NCI-H526 treated with DMSO at 0.1 percent for 48 hours (cell line): ENCODE measurements at regions not wholly inside any gene's neighbourhood (a gene's known extent, or its start where the extent isn't known, plus 50 kb on each side); places are given as distances from the start of the nearest gene placed in this dataset.
"Not testable (repeated sequence)": the region's sequence is repeated elsewhere in the genome, so short reads cannot be mapped to it uniquely, and the experiment has no call there.

Experiments used
- DNase-seq: peaks from one replicate; lab custom pipeline; 2025; lab: John Stamatoyannopoulos, UW

GRCh38 chr9:80520231-80520630 lies 948.5 kb downstream of the TLE4 start:
- no peak for DNase-seq

DNA sequence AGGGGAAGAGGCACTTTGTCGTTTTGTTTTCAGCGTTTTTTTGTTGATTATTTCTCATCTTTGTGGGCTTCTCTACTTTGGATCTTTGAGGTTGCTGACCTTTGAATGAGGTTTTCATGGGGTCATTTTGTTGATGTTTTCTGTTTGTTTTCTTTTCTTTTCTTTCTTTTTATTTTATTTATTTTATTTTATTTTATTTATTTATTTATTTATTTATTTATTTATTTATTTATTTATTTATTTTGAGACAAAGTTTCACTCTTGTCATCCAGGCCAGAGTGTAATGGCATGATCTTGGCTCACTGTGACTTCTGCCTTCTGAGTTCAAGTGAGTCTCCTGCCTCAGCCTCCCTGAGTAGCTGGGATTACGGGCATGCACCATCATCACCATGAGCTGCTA lies 946.7 kb downstream of the TLE4 start:
- DNase-seq = no peak

GRCh38 chr9:80516679-80517078 lies 944.9 kb downstream of the TLE4 start:
- no peak for DNase-seq

DNA sequence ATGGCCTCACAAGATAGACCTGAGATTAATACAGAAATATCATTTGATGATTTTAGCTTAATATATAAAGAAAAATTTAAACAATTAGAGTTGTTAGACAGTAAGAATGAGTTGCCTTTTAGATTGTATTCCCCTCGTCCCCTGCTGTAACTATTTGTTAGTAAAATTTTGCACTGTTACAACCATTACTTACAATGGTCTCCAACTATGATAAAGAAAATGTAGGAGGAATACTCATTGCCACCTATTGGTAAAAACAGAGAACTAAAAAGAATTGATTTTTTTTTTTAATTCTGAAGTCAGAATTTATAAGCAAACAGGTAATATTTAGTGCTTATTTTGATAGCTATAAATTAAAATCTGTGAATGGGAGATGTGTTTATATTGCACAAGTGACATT lies 937.6 kb downstream of the TLE4 start:
- DNase-seq = peak; percentile 5

DNA sequence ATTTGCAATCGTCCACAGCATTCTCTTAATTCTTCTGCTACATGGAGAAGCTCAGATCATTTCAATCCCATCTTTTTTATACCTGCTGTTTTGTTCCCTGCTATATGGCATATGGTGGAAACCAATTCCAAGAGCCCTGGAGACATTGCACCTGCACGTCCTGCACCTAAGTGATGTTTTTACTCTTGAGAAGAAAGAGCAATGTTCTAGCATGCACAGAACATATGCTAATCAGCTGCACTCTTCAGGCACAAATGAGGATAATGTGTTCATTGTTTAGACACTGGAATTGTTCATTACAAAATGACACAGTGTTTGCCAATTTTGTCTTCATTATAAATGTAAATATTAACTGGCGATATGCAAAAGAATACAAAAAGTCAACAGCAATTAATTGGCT lies 935.8 kb downstream of the TLE4 start:
- no peak for DNase-seq

DNA sequence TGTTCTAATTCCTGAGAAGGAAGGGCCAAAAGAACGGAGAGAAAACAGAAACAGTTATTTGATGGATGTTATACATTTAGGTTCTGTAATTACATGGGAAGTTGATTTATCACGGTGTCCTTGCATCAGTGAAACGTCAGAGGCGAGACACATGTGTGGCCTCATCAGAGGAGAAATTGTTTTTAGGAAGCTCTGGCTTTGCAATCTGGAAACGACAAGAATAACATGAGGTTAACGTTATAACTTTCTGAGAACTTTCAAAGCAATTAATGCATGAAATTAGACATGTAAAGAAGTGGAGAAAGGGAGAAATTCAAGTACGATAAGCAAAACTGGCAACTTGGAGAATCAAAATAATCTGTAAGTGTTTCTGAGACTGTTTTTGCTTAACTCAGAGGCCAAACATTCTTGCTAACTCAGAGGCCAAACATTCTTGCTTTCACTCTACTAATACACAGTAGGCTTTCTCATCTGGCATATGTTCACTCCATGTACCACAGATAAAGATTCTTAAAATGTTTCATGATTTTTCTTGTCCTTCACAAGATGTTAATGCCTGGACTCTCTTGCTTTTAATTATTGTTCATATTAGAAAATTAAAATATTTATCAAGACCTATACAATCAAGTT lies 933.0 kb downstream of the TLE4 start:
- DNase-seq = no peak

DNA sequence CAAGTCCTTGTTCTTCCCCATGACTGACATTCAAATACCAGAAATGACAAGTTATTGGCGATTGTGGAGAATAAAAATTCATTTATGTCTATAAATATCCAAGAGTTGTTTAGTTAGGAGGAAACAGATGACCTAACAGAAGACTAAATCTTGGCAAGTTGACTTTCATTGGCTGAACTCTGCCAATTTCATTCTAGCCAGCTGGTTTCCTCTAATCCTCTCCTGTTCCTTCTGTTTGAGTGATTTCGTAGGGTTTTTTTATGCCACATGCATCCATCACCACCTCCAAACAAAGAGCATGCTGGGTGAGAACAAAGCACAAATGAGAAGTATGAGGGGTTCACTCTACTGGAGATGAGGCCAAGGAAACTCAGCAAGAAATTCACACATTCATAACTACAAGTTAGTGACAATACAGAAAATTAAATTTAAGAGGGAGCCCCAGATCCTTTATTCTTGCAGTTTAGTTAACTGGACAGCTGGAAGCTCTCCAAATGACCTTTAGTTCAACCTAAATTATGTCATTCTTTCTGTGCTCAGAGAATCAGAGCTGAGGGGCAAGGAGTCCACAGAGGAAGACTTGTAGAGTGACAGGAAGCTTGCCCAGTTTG lies 932.0 kb downstream of the TLE4 start:
- no peak for DNase-seq

DNA sequence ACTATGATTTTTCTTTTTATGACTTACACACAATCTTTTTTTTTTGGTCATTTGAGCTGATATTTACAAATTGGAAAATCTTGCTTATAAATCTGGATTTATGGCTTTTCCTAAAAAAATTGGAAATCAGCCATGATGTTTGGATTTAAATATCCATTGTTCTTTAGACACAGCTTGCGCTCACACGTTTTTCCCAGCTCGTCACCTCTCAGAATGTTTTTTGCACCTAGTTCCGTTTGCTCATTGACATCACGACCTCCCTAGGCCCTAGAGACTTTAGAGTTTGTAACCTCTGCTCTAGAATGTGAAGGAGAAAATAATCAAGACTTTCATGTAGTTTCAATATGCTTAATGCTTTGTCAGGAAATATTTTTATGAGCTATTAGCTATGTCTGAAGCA lies 930.5 kb downstream of the TLE4 start:
- DNase-seq = no peak

DNA sequence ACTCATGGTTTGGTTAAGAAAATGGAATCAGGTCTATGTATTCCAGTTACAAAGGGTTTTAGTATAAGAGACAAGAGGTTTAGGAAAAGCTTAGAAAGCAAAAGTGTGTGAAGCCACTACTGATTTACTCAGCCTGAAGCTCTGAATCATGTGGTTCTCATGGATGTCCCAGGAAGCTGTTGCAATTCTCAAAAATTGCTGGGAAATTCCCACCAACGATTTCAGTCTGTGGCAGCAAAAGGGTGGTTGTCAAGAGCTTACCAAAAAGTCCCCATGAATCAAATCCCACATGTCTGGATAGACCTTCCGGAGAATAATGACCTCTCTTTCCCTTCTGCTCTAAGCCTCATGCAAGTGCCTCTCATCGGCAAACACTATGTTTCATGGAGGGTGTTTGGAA lies 929.9 kb downstream of the TLE4 start:
- no peak for DNase-seq

DNA sequence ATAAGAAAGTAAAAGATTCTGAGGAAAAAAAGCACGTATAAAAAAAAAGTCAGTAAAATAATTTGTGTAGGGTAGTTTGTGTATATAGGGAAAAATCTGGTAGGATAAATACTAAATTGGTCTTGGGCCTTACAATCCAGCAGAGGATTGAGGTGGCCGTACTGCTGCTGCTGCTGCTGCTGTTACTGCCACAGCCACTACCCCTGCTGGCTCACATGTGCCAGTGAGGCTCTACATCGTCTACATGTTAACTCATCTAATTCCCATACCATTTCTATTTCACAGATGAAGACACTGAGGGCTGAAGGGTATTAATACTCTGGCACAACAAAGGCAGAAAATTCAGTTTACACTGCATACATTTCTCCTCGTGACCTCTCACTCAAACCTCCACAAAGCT lies 928.5 kb downstream of the TLE4 start:
- no peak for DNase-seq

DNA sequence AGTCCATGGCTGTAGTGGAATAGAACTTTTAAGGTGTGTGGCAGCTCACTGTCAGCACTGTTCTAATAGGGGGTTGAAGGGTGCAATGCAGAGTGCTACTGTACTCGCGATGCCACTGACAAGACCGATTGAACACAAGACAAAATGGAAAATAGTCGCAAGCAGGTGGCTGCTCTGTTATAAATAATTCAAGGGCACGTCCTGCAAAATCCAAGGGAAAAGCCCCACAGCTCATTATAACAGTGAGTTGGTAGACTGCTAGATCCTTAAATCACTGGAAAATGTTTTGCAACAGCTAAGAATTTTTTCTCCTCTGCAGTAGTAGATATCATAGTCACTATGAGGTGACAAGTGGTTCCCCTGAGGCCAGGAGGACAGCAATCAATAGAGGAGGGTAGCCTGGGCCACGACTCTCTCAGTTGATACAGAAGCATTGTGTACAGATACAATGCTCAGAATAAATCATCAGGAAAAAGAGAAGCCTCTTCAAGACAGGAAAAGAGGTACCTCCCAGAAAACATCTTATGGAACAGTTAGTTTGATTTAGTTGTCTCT lies 926.3 kb downstream of the TLE4 start:
- DNase-seq = no peak

DNA sequence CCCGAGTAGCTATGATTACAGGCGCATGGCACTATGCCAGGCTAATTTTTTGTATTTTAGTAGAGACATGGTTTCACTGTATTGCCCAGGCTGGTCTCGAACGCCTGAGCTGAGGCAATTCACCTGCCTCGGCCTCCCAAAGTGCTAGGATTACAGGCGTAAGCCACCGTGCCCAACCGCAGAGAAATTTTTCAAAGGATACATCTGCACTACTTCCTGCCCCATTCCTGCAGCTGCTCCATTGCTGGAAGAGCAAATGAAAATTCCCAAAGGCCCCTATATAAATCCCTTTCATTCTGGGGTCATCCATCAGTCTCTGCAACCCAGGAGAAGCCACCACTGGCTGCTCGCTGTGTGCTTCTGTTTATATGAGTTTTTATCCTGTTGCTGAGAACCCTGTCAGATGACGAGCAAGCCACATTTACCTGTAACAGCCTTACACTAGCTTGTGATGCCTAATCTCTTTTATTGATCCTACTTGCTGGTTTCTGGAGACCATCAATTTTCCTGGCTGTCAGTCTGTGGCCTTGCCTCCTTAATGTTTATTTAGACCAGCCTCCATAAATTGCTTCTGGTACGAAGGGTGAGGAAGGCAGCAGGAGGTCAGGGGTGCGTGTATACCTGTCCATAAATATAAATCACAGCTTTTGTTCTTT lies 925.3 kb downstream of the TLE4 start:
- no peak for DNase-seq

DNA sequence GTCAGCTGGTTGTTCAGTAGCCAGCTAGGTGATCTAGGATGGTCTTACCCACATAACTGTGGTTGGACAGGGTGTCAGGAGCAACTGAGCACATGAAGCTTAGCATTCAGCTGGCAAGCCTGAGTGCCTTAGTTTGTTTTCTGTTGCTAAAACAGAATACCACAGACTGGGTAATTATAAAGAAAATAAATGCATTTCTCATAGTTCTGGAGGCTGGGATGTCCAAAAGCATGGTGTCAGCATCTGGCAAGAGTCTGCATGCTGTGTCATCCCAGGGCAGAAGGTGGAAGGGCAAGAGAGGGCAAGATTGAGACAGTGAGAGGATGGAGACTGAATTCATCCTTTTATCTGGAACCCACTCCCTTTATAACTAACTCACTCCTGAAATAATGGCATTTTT lies 921.5 kb downstream of the TLE4 start:
- no peak for DNase-seq

DNA sequence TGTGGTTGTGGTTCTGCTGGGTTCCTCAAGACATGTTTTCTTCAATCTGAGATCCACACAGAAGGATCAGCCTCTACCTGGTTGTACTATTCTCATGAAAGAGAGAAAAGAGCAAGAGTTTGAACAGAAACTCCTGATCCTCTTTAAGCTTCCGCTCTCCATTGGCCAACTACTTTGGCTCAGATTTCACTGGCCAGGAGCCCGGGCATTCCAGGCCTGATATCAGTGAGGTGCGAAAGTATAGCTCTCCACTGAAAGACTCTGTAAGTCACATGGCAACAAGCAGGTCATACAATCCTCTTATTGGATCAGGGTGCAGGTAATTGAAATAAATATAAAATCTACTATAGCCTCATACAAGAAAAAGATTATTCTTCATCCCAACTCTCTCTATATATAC lies 920.5 kb downstream of the TLE4 start:
- no peak for DNase-seq

- DNase-seq = no peak
Observed at GRCh38 chr9:80491086-80491696, 919.4 kb downstream of the TLE4 start.

DNA sequence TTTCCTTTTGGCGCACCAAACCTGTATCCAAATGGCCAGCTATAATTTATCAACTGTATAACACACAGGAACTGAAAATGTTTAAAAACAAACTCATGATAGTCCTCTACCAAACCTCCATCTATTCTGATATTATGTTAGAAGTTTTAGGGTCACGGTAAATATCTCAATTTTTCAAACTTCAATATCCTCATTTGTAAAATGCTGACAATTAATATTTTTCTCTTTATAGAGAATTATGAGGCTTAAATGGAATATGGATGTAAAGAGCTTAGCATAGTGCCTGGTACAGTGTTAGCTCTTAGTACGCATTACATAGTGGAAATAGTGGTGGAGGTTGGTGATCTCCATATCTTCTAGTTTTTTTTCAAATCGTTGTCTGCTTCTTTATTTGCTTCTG lies 917.6 kb downstream of the TLE4 start:
- no peak for DNase-seq

- no peak for DNase-seq
Observed at GRCh38 chr9:80485420-80486250, 913.9 kb downstream of the TLE4 start.

DNA sequence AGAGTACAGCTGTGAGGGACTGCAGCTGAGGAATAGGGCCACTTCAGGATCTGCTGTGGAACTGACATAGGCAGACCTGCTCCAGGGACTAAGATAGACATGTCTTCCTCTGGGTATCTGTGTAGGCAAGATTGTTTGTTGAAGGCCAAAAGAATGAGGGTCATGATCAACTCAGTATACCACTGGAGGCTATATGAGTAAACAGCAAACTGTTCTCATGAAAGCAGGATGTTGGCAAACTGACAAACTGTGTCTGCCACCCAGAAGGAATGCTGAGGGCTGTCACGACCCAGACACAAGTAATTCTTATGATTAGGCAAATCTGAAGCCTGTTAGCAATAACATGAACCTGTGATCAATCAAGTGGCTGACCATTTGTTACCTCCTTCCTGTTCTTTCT lies 910.5 kb downstream of the TLE4 start:
- not testable (repeated sequence) for DNase-seq

GRCh38 chr9:80467632-80468031 lies 895.9 kb downstream of the TLE4 start:
- DNase-seq = no peak

DNA sequence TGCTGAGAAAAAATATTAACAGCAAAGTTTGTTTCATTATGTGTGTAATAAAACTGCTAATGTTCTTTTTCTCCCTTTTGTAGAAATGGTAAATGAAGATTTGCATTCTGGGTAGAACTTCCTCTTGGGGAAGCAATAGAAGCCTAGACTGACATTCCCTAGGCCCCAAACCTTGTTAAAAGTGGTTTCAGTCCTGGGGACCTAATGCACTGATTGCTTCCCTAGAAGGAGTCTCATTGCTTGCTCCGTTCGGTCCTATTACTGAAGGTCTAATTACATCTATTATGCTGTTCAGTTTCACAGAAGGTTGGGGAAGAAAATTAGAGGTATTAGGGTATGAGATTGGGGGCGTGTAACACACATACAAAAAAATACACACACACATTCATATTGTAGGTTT lies 893.8 kb downstream of the TLE4 start:
- no peak for DNase-seq

GRCh38 chr9:80449513-80449912 lies 877.7 kb downstream of the TLE4 start:
- DNase-seq = no peak

DNA sequence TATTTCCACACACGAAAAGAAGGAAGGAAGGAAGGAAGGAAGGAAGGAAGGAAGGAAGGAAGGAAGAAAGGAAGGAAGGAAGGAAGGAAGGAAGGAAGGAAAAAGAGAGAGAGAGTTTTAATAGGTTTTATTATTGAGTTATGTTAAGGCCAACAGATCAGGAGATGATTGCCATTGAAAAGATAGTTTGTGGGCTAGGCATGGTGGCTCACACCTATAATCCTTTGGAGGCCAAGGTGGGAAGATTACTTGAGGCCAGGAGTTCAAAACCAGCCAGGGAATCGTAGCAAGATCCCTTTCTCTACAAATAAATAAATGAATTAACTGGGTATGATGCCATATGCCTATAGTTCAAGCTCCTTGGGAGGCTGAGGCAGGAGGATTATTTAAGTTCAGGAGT lies 877.2 kb downstream of the TLE4 start:
- no peak for DNase-seq
